ENCODE measurements at regions not wholly inside any gene's neighbourhood (a gene's known extent, or its start where the extent isn't known, plus 50 kb on each side); places are given as distances from the start of the nearest gene placed in this dataset.

DNA sequence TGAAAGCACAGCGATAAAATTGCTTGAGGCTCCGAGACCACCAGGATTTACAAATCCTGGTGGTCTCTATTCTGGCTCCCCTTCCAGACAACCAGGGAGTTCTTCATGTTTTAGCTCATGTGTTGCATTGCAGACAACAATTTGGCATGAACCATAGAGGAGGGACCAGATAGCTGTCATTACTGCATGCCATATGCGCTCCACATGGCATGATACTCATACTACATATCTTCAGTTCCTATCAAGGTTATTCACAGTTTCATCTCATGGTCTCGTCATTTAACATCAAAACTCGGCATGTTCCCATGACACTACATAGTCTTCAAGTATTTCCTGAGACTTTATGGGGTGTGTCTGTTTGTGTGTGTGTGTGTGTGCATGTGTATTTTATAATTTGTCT is 220.3 kb downstream of the OR13H1 start:
- H3K4me1 ChIP-seq: peaks cover 6% of the 10 kb centered on the region; the same call in 2 of the 3 replicates
- peak overlapping the region; percentile 94 for H3K4me2 ChIP-seq
- no peak for DNase-seq (ENCODE audit: low read depth in 1 of 2, low spot score in 1 of 2)
- no peaks in the 10 kb centered on the region for H3K9me3 ChIP-seq
- peak; percentile 83 for FAIRE-seq
- CTCF ChIA-PET: interaction anchor here (1.2 to 2.2 kb wide), 6 partner anchors 11 to 52 kb away, joined by 3 to 10 read pairs (median 6); no protein-coding TSS in a partner anchor
- H3K4me3 ChIP-seq: peak overlapping the region; percentile 40; the same call in 2 of the 3 replicates
- TF ChIP-seq ZFP36 (IDR thresholded peaks at IDR 0.05; ENCODE audit: borderline replicate concordance, partially characterized antibody) (no peak), KDM1A (IDR thresholded peaks at IDR 0.05; ENCODE audit: low read depth) (no peak), HDAC2 (IDR thresholded peaks at IDR 0.05) (no peak), EHF (CRISPR knock-in tag; IDR thresholded peaks at IDR 0.05) (no peak), NFE2L2 (conservative IDR thresholded peaks at IDR 0.05; ENCODE audit: low read length) (no peak), MYC (IDR thresholded peaks at IDR 0.05; ENCODE audit: borderline replicate concordance, low read length) (no peak)
- TF ChIP-seq, protein P1, sequence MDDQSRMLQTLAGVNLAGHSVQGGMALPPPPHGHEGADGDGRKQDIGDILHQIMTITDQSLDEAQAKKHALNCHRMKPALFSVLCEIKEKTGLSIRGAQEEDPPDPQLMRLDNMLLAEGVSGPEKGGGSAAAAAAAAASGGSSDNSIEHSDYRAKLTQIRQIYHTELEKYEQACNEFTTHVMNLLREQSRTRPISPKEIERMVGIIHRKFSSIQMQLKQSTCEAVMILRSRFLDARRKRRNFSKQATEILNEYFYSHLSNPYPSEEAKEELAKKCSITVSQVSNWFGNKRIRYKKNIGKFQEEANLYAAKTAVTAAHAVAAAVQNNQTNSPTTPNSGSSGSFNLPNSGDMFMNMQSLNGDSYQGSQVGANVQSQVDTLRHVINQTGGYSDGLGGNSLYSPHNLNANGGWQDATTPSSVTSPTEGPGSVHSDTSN (IDR thresholded peaks at IDR 0.05): no peak
- TF ChIP-seq, protein P2, sequence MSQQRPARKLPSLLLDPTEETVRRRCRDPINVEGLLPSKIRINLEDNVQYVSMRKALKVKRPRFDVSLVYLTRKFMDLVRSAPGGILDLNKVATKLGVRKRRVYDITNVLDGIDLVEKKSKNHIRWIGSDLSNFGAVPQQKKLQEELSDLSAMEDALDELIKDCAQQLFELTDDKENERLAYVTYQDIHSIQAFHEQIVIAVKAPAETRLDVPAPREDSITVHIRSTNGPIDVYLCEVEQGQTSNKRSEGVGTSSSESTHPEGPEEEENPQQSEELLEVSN (IDR thresholded peaks at IDR 0.05; ENCODE audit: borderline replicate concordance, low read depth): no peak
- POLR2A ChIA-PET: no interaction called here
- 61% methylated on average over 5 of the region's 5 CpGs for WGBS (ENCODE audit: missing lambda C conversion rate)
- peak overlapping the region; percentile 69 to 88 for H3K27ac ChIP-seq
- ATAC-seq: no peak

DNA sequence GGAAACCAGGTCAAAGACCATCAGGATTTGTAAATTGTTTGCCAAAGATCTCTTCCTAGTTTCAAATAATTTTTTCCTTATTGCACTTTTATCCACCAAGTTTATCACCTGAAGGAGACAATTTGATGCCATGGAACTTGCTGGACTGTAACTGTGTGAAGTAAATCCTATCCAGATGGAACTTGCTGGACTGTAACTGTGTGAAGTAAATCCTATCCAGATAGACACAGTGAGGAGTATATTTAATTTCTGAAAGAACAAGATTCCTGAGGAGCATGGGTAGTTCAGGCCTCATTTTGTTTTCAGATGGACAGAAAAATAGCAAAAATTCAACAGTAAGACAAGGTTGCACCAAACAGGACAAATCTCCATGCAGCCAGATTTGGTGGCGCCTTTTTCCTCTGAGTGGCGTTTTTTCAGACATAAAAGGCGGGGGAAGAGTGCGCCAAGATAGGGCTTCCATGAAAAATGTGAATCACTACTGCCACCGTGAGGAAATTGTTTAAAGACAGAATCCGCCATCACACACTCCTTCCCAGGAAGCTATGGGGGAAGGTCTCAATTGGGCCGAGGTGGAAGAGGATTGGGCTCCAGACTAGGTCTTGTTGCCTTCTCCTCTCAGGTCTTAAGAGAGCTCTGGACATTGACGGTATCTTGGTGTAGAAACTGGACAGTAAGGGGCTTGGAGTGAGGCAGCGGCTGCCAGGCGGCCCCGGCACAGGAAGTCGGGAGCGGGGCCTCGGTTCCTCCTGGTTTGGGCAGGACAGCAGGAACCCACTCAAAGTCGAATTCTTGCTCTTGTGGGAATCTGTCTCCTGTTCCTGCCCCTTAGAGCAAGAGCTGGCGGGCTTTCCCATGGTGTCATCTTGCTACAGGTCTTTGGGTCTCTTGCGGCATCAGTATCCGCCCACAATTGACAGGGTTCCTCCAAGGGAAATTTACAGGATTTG is 234.7 kb downstream of the OR13H1 start:
- TF ChIP-seq TP53 (CRISPR knock-in tag; IDR thresholded peaks at IDR 0.05): no peak
- TF ChIP-seq, protein P3, sequence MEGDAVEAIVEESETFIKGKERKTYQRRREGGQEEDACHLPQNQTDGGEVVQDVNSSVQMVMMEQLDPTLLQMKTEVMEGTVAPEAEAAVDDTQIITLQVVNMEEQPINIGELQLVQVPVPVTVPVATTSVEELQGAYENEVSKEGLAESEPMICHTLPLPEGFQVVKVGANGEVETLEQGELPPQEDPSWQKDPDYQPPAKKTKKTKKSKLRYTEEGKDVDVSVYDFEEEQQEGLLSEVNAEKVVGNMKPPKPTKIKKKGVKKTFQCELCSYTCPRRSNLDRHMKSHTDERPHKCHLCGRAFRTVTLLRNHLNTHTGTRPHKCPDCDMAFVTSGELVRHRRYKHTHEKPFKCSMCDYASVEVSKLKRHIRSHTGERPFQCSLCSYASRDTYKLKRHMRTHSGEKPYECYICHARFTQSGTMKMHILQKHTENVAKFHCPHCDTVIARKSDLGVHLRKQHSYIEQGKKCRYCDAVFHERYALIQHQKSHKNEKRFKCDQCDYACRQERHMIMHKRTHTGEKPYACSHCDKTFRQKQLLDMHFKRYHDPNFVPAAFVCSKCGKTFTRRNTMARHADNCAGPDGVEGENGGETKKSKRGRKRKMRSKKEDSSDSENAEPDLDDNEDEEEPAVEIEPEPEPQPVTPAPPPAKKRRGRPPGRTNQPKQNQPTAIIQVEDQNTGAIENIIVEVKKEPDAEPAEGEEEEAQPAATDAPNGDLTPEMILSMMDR (IDR thresholded peaks at IDR 0.05): peak; percentile 53
- TF ChIP-seq HOXB5 (CRISPR knock-in tag; IDR thresholded peaks at IDR 0.05): no peak
- no peak for TF ChIP-seq POLR2A (IDR thresholded peaks at IDR 0.05; ENCODE audit: low read length)
- no peak for TF ChIP-seq ZNF302 (CRISPR knock-in tag; IDR thresholded peaks at IDR 0.05)
- no peak for TF ChIP-seq RCOR1 (IDR thresholded peaks at IDR 0.05; ENCODE audit: low read depth, low read length)
- TF ChIP-seq MAFK (IDR thresholded peaks at IDR 0.05; ENCODE audit: partially characterized antibody): no peak
- TF ChIP-seq, protein P4, sequence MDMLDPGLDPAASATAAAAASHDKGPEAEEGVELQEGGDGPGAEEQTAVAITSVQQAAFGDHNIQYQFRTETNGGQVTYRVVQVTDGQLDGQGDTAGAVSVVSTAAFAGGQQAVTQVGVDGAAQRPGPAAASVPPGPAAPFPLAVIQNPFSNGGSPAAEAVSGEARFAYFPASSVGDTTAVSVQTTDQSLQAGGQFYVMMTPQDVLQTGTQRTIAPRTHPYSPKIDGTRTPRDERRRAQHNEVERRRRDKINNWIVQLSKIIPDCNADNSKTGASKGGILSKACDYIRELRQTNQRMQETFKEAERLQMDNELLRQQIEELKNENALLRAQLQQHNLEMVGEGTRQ (IDR thresholded peaks at IDR 0.05): no peak
- TF ChIP-seq SMC3 (IDR thresholded peaks at IDR 0.05): peak; percentile 64
- no peak for TF ChIP-seq CEBPB (IDR thresholded peaks at IDR 0.05)
- no peak for TF ChIP-seq JUNB (IDR thresholded peaks at IDR 0.05)
- no peak for TF ChIP-seq ESRRA (IDR thresholded peaks at IDR 0.05; ENCODE audit: borderline replicate concordance, low read length)
- TF ChIP-seq RAD21 (conservative IDR thresholded peaks at IDR 0.05 in 1 of 2, IDR thresholded peaks at IDR 0.05 in 1 of 2): peak; percentile 76 to 90
- no peak for TF ChIP-seq GATA3 (IDR thresholded peaks at IDR 0.05; ENCODE audit: borderline replicate concordance)
- TF ChIP-seq SREBF2 (IDR thresholded peaks at IDR 0.05): no peak
- no peak for TF ChIP-seq NPAS2 (CRISPR knock-in tag; IDR thresholded peaks at IDR 0.05; ENCODE audit: borderline replicate concordance)
- TF ChIP-seq KDM5A (IDR thresholded peaks at IDR 0.05): no peak
- no peak for TF ChIP-seq MYC (IDR thresholded peaks at IDR 0.05; ENCODE audit: borderline replicate concordance, low read length)
- TF ChIP-seq, protein P5, sequence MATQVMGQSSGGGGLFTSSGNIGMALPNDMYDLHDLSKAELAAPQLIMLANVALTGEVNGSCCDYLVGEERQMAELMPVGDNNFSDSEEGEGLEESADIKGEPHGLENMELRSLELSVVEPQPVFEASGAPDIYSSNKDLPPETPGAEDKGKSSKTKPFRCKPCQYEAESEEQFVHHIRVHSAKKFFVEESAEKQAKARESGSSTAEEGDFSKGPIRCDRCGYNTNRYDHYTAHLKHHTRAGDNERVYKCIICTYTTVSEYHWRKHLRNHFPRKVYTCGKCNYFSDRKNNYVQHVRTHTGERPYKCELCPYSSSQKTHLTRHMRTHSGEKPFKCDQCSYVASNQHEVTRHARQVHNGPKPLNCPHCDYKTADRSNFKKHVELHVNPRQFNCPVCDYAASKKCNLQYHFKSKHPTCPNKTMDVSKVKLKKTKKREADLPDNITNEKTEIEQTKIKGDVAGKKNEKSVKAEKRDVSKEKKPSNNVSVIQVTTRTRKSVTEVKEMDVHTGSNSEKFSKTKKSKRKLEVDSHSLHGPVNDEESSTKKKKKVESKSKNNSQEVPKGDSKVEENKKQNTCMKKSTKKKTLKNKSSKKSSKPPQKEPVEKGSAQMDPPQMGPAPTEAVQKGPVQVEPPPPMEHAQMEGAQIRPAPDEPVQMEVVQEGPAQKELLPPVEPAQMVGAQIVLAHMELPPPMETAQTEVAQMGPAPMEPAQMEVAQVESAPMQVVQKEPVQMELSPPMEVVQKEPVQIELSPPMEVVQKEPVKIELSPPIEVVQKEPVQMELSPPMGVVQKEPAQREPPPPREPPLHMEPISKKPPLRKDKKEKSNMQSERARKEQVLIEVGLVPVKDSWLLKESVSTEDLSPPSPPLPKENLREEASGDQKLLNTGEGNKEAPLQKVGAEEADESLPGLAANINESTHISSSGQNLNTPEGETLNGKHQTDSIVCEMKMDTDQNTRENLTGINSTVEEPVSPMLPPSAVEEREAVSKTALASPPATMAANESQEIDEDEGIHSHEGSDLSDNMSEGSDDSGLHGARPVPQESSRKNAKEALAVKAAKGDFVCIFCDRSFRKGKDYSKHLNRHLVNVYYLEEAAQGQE (IDR thresholded peaks at IDR 0.05): no peak
- Histone ChIP-seq H3K9me3 (no peaks in the 10 kb centered on the region), H3K4me1 (peaks cover 15% of the 10 kb centered on the region), H3K4me3 (peak overlapping the region; percentile 31), H3K4me2 (peak overlapping the region; percentile 71), H3K27ac (peak overlapping the region; percentile 79 to 90)
- peak; percentile 96 for FAIRE-seq
- peak; percentile 91 to 97 for ATAC-seq
- ChIA-PET POLR2A (no interaction called here), CTCF (interaction anchor here (0.6 to 1.2 kb wide), 5 partner anchors 8 to 33 kb away, joined by 3 to 7 read pairs (median 3); no protein-coding TSS in a partner anchor)
- WGBS (ENCODE audit: missing lambda C conversion rate): 35% methylated on average over 18 of the region's 18 CpGs
- peak; percentile 46 to 81 for DNase-seq (ENCODE audit: low read depth in 1 of 2, low spot score in 1 of 2)

Data from A549 (cell line).